Mesothelial cell of epicardium (in vitro differentiated cells): ENCODE measurements at regions not wholly inside any gene's neighbourhood (a gene's known extent, or its start where the extent isn't known, plus 50 kb on each side); places are given as distances from the start of the nearest gene placed in this dataset.
"Not testable (repeated sequence)": the region's sequence is repeated elsewhere in the genome, so short reads cannot be mapped to it uniquely, and the experiment has no call there.

Source experiments
- DNase-seq, 2 experiments: peaks; one replicate each; pipeline ENCODE4 v3.0.0; 2021; ENCODE audit warnings: low spot score in 2 of 2; ENCODE audit not compliant: unreplicated experiment in 2 of 2
- H3K27ac Mint-ChIP-seq: 2 replicates; pipeline ENCODE4 v1.8.0; 2021; ENCODE audit warnings: mixed read lengths
- H3K27me3 Mint-ChIP-seq: 2 replicates; pipeline ENCODE4 v1.8.0; 2021; ENCODE audit warnings: low read depth, mixed read lengths
- H3K36me3 Mint-ChIP-seq: 2 replicates; pipeline ENCODE4 v1.8.0; 2021; ENCODE audit warnings: mixed read lengths
- H3K4me1 Mint-ChIP-seq: 2 replicates; pipeline ENCODE4 v1.8.0; 2021; ENCODE audit warnings: mixed read lengths
- H3K4me3 Mint-ChIP-seq: 2 replicates; pipeline ENCODE4 v1.8.0; 2021; ENCODE audit warnings: mild to moderate bottlenecking, moderate library complexity, mixed read lengths
- H3K9me3 Mint-ChIP-seq: 2 replicates; pipeline ENCODE4 v1.8.0; 2021; ENCODE audit warnings: mixed read lengths
- CTCF ChIP-seq: fragments of 200-600 bp; sonication (generic); IDR thresholded peaks from one replicate; pipeline ENCODE4 v1.5.0; 2021; ENCODE audit warnings: antibody characterized with exemption; ENCODE audit not compliant: unreplicated experiment

- no peak overlapping the region for H3K4me3 Mint-ChIP-seq
Measured at GRCh38 chr2:142509401-142509800, 368.1 kb upstream of the KYNU start.

GRCh38 chr2:142504754-142505153, 372.7 kb upstream of the KYNU start:
- TF ChIP-seq CTCF: no peak
- H3K9me3 Mint-ChIP-seq: peaks cover 19% of the 10 kb centered on the region
- no peaks in the 10 kb centered on the region for H3K4me1 Mint-ChIP-seq
- H3K36me3 Mint-ChIP-seq: no peaks in the 10 kb centered on the region
- no peak for DNase-seq
- no peak overlapping the region for H3K4me3 Mint-ChIP-seq
- H3K27me3 Mint-ChIP-seq: no peaks in the 10 kb centered on the region
- no peak overlapping the region for H3K27ac Mint-ChIP-seq

More at GRCh38 chr2:142509401-142509800, 368.1 kb upstream of the KYNU start:
- Mint-ChIP-seq H3K4me1 (no peaks in the 10 kb centered on the region), H3K36me3 (no peaks in the 10 kb centered on the region), H3K27me3 (no peaks in the 10 kb centered on the region), H3K27ac (no peak overlapping the region), H3K9me3 (peaks cover 12% of the 10 kb centered on the region)
- no peak for TF ChIP-seq CTCF
- DNase-seq: no peak

- Mint-ChIP-seq H3K27ac (no peak overlapping the region), H3K4me3 (no peak overlapping the region)
Measured at GRCh38 chr2:142502402-142502801, 371.6 kb upstream of the LRP1B start.

GRCh38 chr2:142495141-142495540, 364.3 kb upstream of the LRP1B start:
- H3K27me3 Mint-ChIP-seq: no peaks in the 10 kb centered on the region

More at GRCh38 chr2:142502402-142502801, 371.6 kb upstream of the LRP1B start:
- no peak for DNase-seq
- H3K9me3 Mint-ChIP-seq: peaks cover 19% of the 10 kb centered on the region
- no peaks in the 10 kb centered on the region for H3K27me3 Mint-ChIP-seq
- H3K36me3 Mint-ChIP-seq: no peaks in the 10 kb centered on the region
- TF ChIP-seq CTCF: no peak
- no peaks in the 10 kb centered on the region for H3K4me1 Mint-ChIP-seq

GRCh38 chr2:142489631-142490030, 358.8 kb upstream of the LRP1B start:
- not testable (repeated sequence) for H3K9me3 Mint-ChIP-seq, H3K27ac Mint-ChIP-seq, H3K4me1 Mint-ChIP-seq, DNase-seq, H3K36me3 Mint-ChIP-seq, H3K4me3 Mint-ChIP-seq, H3K27me3 Mint-ChIP-seq

More at GRCh38 chr2:142495141-142495540, 364.3 kb upstream of the LRP1B start:
- no peak overlapping the region for H3K27ac Mint-ChIP-seq
- no peak for TF ChIP-seq CTCF
- H3K9me3 Mint-ChIP-seq: peaks cover 2% of the 10 kb centered on the region
- H3K4me3 Mint-ChIP-seq: no peak overlapping the region
- DNase-seq: no peak
- H3K4me1 Mint-ChIP-seq: no peaks in the 10 kb centered on the region
- no peaks in the 10 kb centered on the region for H3K36me3 Mint-ChIP-seq

- Mint-ChIP-seq H3K36me3 (no peaks in the 10 kb centered on the region), H3K9me3 (no peaks in the 10 kb centered on the region), H3K4me1 (no peaks in the 10 kb centered on the region), H3K27me3 (no peaks in the 10 kb centered on the region), H3K4me3 (no peak overlapping the region), H3K27ac (no peak overlapping the region)
- TF ChIP-seq CTCF: no peak
- no peak for DNase-seq
Measured at GRCh38 chr2:142484111-142484510, 353.3 kb upstream of the LRP1B start.
